ENCODE measurements at regions not wholly inside any gene's neighbourhood (a gene's known extent, or its start where the extent isn't known, plus 50 kb on each side); places are given as distances from the start of the nearest gene placed in this dataset.

- 94 to 99% (median 96%) methylated on average over 5 of the region's 5 CpGs for WGBS, 4 donors
- DNase-seq (no peak), ATAC-seq (no peak)
- Histone ChIP-seq H3K27me3 (no peaks in the 10 kb centered on the region), H3K36me3 (no peaks in the 10 kb centered on the region), H3K4me1 (peaks cover 0 to 6% (median 0%) of the 10 kb centered on the region in 12 donors), H3K4me3 (no peak overlapping the region), H3K9me3 (peaks cover 0 to 10% (median 0%) of the 10 kb centered on the region in 12 donors), H3K27ac (no peak overlapping the region)
- no peak for TF ChIP-seq CTCF (IDR thresholded peaks at IDR 0.05)
- TF ChIP-seq POLR2A (IDR thresholded peaks at IDR 0.05), result no peak
- intact Hi-C loops (cut with DNase I), result no loop called here
These were observed 286.4 kb downstream of the BAMBI start for GRCh38 chr10:28963539-28964221.

- intact Hi-C loops (cut with DNase I), result no loop called here
- 70 to 81% (median 72%) methylated on average over 3 of the region's 3 CpGs for WGBS, 4 donors
- no peak for TF ChIP-seq CTCF (IDR thresholded peaks at IDR 0.05)
- TF ChIP-seq POLR2A (IDR thresholded peaks at IDR 0.05), result no peak
These were observed 288.6 kb downstream of the BAMBI start for GRCh38 chr10:28965937-28966336.

GRCh38 chr10:28967031-28967430, 289.7 kb downstream of the BAMBI start:
- Histone ChIP-seq H3K27ac (no peak overlapping the region), H3K36me3 (no peaks in the 10 kb centered on the region), H3K4me1 (no peaks in the 10 kb centered on the region), H3K9me3 (peaks cover 0 to 9% (median 0%) of the 10 kb centered on the region in 12 donors), H3K27me3 (no peaks in the 10 kb centered on the region), H3K4me3 (no peak overlapping the region)
- TF ChIP-seq POLR2A (IDR thresholded peaks at IDR 0.05) (no peak), CTCF (IDR thresholded peaks at IDR 0.05) (no peak)
- DNase-seq, result no peak
- 90 to 94% (median 93%) methylated on average over 2 of the region's 2 CpGs for WGBS, 4 donors
- intact Hi-C loops (cut with DNase I), result no loop called here
- ATAC-seq, result no peak

More at GRCh38 chr10:28965937-28966336, 288.6 kb downstream of the BAMBI start:
- no peak overlapping the region for H3K4me3 ChIP-seq
- ATAC-seq (no peak), DNase-seq (no peak)
- H3K9me3 ChIP-seq, result peaks cover 0 to 9% (median 0%) of the 10 kb centered on the region in 12 donors
- no peaks in the 10 kb centered on the region for H3K4me1 ChIP-seq
- no peaks in the 10 kb centered on the region for H3K36me3 ChIP-seq
- H3K27me3 ChIP-seq, result no peaks in the 10 kb centered on the region
- H3K27ac ChIP-seq, result no peak overlapping the region

GRCh38 chr10:28969413-28969812, 292.1 kb downstream of the BAMBI start:
- no peaks in the 10 kb centered on the region for H3K9me3 ChIP-seq
- no peaks in the 10 kb centered on the region for H3K36me3 ChIP-seq
- H3K27ac ChIP-seq, result no peak overlapping the region
- 71 to 88% (median 81%) methylated on average over 4 of the region's 4 CpGs for WGBS, 4 donors
- ATAC-seq (no peak), DNase-seq (no peak)
- no peaks in the 10 kb centered on the region for H3K27me3 ChIP-seq
- TF ChIP-seq CTCF (IDR thresholded peaks at IDR 0.05) (no peak), POLR2A (IDR thresholded peaks at IDR 0.05) (no peak)
- intact Hi-C loops (cut with DNase I), result no loop called here
- no peak overlapping the region for H3K4me3 ChIP-seq
- H3K4me1 ChIP-seq, result no peaks in the 10 kb centered on the region

Data from heart left ventricle (tissue), 16 donors.